Frontal cortex (tissue), 3 donors: ENCODE measurements at regions not wholly inside any gene's neighbourhood (a gene's known extent, or its start where the extent isn't known, plus 50 kb on each side); places are given as distances from the start of the nearest gene placed in this dataset.
"Not testable (repeated sequence)": the region's sequence is repeated elsewhere in the genome, so short reads cannot be mapped to it uniquely, and the experiment has no call there.

ENCODE experiments used
- DNase-seq, 2 donors: peaks; one replicate each; pipeline ENCODE4 v3.0.0; 2012; ENCODE audit warnings: low spot score in 2 of 2
- FAIRE-seq: peaks from 2 replicates; lab custom pipeline; 2012; peaks lifted over from hg19 to GRCh38; lab: Jason Lieb, UNC
- donor health status: control.
- donor health status: control.
- donor health status: control.

GRCh38 chr2:8382485-8382884 is 299.4 kb upstream of the ID2 start:
- FAIRE-seq (no peak), DNase-seq (no peak)

DNA sequence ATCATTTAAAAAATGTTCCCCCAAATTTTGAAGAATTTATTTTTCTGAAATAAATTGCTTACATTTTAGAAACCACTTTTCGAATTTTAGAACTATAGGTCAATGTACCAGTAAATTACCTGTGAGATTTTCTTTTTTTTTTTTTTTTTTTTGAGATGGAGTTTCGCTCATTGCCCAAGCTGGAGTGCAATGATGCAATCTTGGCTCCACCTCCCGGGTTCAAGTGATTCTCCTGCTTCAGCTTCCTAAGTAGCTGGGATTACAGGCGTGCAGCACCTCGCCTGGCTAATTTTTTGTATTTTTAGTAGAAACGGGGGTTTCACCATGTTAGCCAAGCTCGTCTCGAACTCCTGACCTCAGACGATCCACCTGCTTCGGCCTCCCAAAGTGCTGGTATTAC is 295.1 kb upstream of the ID2 start:
- FAIRE-seq, DNase-seq: not testable (repeated sequence)

DNA sequence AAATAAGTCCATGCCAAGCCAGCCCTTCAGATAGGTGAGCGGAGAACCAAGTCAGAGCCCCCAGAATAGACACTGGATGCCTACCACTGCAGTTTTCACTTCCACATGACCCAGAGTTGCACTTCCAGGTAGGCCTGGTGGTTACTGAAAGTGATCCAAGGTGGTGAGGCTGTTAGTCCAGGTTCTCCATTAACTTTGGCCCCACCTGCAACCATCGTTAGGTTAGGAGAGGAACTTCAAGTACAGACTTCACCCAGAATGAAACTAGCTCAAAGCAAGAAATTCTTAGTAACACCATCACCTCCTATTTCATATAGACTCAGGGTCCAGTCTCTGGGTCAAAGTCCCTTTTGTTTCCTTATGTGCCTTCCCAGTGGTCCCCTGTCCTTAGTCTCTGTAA is 293.1 kb upstream of the ID2 start:
- no peak for DNase-seq
- FAIRE-seq: no peak

DNA sequence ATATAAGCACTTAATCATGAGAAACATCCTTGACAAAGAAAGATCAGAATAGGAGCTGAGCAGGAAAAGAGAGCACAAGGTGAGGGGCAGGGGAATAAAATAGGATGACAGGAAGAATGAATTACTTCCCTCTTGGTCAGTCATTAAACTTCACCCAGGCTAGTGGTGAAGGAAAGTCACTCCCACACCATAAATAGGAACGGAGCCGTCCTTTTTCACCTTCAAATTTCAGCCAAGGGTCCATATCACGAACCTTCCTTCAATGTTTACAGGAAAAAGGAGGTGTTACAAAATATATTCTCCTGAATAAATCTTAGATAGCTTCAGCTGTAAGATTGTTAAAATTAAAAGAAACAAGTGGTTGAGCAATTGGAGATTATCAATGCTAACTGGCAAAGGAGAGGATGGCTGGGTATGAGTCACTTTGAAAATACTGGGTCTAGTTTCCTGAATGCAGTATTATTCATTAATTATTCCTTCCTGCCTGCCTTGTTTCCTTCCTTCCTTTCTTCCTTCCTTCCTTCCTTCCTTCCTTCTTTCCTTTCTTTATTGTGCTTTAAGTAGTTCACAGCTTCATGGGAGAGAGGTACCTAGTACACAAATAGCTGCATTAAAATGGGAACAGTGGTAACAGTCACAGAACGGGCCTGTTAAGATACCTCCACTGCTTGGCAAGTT is 292.3 kb upstream of the ID2 start:
- FAIRE-seq: no peak
- no peak for DNase-seq

GRCh38 chr2:8391126-8391525 is 290.7 kb upstream of the ID2 start:
- DNase-seq (no peak), FAIRE-seq (no peak)

DNA sequence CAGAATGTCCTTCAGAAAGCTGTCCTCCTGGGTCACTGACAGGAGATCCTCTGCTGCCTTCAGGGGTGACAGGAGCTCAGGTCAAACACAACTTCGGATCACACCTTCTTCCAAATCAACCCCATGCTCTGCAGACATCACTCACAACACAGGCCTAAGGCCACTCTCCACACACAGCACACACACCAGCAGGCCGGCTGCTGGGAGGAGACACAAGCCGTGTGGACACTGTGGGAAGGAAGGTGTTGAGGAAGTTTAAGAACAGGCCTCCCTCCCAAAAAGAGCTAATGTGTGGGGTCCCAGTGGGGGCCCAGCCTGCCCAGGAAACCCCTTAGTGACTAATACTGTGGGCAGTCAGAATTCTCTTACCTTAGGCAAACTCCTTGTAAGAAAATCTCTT is 290.3 kb upstream of the ID2 start:
- DNase-seq (no peak), FAIRE-seq (no peak)

GRCh38 chr2:8392098-8392866 is 289.6 kb upstream of the ID2 start:
- FAIRE-seq: no peak
- DNase-seq: no peak

DNA sequence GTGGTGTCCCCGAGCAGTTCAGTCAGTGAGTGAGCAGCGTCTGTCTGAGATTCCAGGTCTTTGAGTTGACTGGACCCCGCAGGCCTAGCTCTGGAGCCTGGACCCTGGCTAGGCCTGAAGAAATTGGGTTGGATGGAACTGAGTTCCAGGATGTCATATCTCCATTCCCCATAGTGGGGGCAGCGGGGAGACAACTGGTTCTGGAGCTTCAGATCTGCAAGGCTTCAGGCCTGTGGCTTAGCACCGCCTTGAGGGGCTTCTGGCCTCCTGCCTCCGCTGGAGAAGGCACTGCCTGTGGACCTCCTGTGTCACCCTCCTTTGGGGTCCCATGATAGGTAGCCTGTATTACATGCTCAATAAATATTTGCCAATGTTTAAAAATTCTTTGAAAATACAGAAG is 288.4 kb upstream of the ID2 start:
- no peak for FAIRE-seq
- no peak for DNase-seq

- no peak for FAIRE-seq
These were observed 287.7 kb upstream of the ID2 start for GRCh38 chr2:8394131-8394530.

GRCh38 chr2:8394569-8395359 is 287.1 kb upstream of the ID2 start:
- no peak for FAIRE-seq
- DNase-seq: no peak

More at GRCh38 chr2:8394131-8394530, 287.7 kb upstream of the ID2 start:
- no peak for DNase-seq

DNA sequence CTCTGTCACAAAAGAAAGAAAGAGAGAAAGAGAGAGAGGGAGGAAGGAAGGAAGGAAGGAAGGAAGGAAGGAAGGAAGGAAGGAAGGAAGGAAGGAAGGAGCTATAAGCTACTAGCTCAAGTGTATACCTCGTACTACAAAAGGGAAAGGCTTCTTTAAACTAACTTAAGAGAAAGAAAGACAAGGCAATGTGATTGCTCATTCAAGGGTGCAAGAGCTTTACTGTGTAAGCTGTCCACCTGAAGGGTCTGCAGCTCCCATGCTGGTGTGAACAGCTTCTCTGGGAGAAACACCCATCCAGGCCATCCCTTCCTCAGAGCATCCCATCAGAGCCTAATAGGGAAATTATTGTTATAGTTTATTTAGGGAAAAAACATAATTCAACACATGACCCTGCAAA is 286.1 kb upstream of the ID2 start:
- FAIRE-seq (no peak), DNase-seq (no peak)

- no peak for DNase-seq
- FAIRE-seq: no peak
These were observed 283.7 kb upstream of the ID2 start for GRCh38 chr2:8398040-8398668.

DNA sequence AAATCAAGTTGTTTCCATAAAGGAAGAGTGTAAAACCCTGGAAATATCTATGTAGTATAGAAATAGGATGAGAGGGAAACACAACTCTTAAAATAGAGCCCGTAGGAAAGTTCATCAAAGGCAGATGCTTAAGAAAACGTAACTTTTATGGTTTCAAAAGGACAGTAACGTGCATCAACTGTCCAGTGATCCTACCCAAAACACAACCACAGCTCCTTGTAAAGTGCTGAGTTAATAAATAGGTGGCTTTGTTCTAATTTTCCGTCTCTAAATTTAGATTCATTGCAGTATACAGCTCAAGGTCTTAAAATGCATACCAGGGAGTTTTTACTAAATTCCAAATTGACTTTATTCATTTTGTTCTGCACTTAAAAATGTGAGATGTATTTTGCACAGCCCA is 282.1 kb upstream of the ID2 start:
- FAIRE-seq: no peak
- no peak for DNase-seq

DNA sequence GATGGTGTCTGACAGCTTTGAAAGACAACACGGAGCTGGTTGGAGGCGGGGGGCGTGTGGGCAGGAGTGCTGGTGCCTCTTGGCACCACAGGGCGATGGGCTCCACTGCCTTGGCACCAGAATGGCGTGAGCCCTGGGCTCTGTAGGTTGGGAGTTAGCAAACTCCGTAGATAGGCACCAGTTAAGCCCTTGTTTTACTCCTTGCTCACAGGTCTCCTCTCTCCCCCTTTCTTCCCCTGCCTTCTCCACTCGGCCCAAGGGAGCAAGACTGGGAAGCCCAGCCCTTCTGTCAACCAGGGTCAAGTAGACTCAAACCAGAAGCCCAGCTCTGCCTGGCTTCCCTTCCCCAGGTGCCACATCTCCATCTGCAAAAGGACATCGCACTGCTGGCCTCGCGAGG is 281.7 kb upstream of the ID2 start:
- no peak for FAIRE-seq

GRCh38 chr2:8402222-8402621 is 279.6 kb upstream of the ID2 start:
- FAIRE-seq (no peak), DNase-seq (no peak)

More for the DNA sequence above, 281.7 kb upstream of the ID2 start:
- no peak for DNase-seq

DNA sequence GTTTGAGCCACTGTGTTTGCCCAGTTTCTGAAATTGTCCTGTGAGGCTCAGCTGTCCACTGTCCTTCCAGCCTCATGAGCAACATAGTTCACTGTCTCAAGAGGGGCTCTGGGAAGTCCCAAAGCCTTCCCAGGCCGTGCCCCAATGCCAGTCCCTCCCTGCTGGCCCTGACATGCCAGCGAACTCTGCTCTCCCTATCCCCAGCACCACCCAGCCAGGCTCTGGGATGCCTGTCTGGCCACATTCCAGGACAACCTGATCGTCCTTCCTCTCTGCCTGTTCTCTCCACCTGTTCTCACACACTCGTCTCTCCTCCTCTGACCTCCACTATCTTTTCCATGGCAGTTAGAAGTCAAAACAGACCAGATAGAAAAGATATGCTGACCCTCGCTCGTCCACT is 278.0 kb upstream of the ID2 start:
- FAIRE-seq: no peak
- no peak for DNase-seq

DNA sequence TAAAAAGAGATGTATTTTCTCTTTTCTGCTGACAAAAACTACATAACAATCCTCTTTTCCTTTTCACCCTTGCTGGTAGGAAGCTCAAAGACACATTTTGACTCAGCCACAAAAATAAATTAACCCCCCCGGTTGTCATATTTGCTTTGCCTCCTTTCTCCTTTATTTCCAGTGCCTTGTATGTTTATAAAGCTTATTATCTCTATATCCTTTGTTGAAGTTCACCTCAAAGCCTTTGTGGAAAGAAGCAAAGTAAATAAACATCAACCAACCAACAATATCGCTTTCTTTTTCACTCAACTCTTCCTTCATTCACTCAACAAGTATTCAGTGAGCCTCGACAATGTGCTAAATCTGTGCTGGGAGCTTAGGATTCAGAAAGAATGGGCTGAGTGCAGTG is 276.5 kb upstream of the ID2 start:
- FAIRE-seq: no peak
- no peak for DNase-seq

DNA sequence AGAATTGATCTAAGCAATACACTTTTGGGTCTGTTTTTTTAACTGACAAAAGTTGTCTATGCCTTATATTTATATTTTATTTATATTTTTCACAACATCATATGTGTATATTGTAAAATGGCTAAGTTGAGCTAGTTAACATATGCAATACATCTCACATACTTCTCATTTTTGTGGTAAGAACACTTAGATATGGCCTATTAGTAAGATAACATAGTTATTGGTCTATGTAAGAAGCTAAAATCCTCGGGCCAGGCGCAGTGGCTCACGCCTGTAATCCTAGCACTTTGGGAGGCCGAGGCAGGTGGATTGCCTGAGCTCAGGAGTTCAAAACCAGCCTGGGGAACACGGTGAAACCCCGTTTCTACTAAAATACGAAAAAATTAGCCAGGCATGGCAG is 275.6 kb upstream of the ID2 start:
- no peak for FAIRE-seq
- DNase-seq: no peak

DNA sequence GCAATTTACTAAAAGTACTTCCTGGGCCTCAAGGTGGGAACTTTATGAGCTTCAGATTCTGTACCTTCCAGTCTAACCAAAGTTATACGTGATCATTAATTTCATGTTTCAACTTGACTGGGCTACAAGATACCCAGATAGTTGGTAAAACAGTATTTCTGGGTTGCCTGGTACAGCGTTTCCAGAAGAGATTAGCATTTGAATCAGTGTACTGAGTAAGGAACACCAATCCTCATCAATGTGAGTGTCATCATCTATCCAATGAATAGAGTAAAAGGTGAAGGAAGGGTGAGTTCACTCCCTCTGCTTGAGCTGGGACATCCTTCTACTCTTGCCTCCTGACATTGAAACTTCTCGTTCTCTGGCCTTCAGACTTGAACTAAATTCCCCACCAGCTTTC is 274.5 kb upstream of the ID2 start:
- DNase-seq (no peak), FAIRE-seq (no peak)
